ENCODE measurements at regions not wholly inside any gene's neighbourhood (a gene's known extent, or its start where the extent isn't known, plus 50 kb on each side); places are given as distances from the start of the nearest gene placed in this dataset.

DNA sequence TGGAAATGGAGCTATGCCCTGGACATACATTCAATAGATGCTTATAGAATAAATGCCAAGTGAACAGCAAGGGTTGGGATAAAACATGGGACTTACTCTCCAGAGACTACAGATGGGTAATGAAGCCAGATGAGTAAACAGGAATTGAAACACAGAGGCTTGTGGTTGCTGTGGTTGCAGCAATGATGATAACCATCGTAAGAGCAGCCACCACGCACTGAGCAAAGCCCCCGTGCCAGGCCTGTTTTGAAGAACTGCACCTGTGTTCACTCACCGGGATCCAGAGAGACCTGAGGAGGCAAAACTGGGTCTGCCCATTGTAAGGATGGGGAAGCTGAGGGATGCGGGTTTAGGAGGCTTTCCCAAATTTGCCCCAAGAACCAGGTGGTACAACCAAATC, 431.1 kb upstream of the CDH4 start:
- no peak for DNase-seq (ENCODE audit: low spot score)

DNA sequence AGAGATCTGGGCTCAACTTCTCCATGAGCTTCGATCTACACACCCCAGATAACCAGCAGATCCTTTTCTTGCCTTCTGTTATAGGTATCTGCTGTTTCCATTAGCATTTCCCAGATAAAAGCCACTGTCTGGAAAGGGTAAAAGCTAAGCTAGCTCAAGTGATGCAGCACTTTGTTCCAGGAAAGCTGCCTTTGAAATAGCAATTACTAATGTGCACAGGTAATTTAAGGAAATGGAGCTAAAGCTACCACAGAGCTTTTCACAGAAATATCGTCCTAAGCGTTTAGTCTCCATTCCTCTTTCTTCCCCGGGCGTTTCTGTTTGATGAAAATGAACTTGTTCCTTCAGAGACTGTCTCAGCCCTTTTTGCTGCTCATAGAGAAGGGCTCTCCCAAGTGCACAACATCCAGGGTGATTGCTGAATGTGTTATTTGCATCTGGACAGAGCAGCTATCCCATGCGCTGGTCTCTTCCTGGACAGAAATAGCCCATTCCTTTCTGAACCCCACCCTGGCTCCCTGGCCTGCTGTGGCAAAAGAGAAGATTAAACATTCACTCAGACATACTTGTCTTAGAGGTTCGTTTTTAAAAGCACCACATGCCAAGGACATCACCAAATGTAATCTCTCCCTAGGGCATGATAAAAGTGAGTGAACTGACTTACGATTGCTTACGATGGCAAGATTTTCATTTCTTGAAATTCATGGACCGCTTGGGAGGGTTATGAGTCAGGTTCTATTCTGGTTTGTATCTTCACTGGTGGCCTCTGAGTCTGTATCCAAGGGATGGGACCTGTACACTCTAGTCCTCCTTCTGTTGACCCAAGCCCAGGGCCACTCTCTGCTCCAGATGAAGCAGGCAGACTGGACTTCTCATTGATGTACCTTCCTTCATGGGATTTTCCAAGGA, 429.1 kb upstream of the CDH4 start:
- no peak for DNase-seq (ENCODE audit: low spot score)

DNA sequence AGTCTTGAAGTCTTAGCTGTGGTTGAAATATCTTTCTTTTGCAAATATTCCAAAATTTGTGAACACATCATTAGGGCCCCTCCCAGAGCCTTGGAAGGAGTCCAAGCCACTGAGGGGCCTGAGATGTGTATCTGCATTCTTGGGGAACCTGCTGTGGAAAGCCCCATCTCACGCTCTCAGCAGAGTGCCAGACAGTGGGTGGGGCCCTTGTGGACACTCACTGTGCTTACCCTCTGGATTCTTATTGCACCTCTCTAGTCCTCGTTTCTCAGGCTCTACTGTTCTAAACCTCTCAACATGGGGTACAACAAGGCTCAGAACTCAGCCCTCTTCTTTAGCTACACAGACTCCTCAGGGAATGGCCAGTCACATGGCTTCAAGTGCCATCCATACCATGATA, 416.2 kb upstream of the CDH4 start:
- DNase-seq (ENCODE audit: low spot score): no peak

DNA sequence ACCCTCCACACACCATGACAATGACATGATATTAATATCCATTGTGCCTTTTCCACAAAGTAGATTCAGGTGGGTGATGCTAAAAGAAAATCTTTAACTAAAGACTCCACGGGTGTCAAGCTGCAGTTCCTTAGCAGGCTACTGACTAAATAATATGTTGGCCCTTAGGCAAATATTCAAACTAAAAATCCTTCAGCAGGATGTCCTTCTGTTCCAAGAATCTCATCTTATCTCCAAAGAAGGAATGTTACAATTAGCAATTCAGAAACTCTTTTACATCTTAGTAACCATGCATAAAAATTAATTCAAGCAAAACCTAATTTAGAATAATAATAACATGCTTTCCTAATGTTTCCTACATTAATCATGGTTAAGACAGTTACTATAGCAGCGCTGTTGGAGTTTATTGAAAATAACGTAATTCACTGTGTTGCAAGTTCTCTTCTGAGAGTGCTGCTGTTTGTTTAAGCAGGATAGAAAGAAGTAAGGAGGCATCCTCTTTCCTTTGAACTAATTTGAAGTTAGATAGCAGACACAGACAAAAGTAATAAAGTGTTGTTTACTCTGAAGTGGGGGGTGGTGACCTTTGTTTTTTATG, 414.8 kb upstream of the CDH4 start:
- no peak for DNase-seq (ENCODE audit: low spot score)

DNA sequence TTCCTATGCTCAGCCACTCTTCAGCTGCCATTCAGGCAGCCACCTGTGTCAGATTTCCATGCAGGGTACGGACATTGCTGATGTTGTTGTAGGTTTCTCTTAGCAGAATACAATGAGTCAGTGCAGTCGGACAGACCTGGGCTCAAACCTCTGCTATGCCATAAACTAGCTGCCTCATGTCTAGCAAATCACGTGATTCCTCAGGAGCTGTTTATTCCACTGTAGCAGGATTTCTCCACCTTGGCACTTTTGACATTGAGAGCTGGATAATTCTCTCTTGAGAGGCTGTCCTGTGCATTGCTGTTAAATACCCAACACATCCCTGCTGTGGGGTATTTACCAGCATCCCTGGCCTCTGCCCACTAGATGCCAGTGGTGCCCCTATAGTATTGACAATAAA, 413.8 kb upstream of the CDH4 start:
- no peak for DNase-seq (ENCODE audit: low spot score)

DNA sequence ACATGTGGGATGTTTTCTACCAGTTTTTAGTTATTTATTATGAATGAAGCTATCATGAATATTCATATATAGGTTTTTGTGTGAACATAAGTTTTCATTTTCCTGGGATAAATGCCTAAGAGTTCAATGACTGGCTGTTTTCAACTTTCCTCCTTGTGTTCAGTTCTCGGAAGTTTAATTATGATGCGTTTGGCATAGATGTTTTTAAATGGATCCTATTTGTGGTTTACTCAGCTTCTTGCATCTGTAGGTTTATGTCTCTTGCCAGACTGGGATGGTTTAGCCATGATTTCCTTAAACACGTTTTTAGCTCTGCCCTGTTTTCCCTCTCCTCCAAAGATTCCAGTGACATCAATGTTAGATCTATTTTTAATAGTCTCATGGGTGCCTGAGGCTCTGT, 411.1 kb upstream of the CDH4 start:
- no peak for DNase-seq (ENCODE audit: low spot score)

DNA sequence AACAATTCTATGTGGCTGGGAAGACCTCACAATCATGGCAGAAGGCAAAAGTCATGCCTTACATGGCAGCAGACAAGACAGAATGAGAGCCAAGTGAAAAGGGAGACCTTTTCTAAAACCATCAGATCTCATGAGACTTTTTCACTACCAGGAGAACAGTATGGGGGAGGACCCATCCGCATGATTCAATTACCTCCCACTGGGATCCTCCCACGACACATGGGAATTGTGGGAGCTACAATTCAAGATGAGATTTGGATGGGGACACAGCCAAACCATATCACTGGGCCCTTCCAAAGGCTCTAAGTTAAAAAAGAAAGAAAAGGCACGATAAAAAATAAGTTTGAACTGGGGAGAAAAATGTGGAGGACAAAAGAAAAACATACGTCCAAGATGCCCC, 406.9 kb upstream of the CDH4 start:
- no peak for DNase-seq (ENCODE audit: low spot score)

DNA sequence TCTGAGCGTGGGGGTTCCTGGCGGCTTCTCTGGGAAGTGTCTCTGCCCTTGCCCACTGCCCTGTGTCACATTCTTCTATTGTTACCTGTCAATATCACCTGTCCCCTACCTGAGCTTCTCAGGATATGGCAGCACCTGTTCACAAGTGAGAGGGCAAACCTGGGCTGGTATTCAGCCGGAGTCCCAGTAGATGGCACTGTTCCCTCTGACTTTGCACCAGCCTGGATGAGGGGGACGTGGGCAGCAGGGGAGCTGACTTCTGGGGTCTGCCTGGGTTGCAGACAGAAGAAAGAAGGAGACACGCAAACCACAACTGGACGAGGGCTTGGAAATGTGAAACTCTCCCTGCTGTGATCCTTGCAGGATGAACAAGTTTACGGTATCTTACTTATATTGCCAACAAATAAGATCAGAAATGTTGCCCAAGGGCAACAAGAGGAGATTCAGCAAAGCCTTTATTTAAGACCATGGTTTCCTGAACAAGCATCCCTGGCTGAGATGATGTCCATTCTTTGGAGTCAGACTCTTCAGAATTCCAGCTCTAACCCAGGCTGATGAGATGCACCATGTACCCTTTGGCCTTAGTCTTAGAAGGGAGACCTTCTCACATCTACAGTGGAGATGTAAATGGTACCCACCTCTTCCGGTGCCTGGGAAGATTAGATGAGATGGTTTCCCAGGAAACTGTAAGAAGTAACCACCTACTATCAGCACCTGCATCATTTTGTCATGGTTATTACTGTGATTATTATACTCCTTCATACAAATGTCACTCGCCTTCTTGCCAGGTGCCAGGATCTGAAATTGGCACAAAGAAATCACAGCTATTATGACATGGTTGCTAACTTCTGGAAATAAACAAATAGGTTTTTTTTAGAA, 400.0 kb upstream of the CDH4 start:
- no peak for DNase-seq (ENCODE audit: low spot score)

DNA sequence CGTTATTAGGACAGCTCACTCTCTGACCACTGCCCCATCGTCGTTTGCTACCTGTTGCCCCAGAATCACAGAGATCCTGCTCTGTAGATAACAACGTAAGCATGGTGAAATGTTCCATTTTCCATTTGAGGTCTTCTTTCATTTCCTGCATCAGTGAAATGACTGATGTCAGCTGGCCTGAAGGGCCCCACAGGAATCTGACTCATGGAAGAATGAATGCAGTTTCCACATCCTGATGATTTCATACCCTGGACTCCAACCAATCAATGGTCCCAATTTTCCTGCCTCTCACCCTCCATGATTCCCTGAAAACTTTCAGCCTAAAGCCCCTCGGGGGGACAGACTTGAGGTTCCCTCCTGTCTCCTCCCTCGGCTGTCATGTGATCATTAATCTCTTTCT, 394.4 kb upstream of the CDH4 start:
- DNase-seq (ENCODE audit: low spot score): no peak

DNA sequence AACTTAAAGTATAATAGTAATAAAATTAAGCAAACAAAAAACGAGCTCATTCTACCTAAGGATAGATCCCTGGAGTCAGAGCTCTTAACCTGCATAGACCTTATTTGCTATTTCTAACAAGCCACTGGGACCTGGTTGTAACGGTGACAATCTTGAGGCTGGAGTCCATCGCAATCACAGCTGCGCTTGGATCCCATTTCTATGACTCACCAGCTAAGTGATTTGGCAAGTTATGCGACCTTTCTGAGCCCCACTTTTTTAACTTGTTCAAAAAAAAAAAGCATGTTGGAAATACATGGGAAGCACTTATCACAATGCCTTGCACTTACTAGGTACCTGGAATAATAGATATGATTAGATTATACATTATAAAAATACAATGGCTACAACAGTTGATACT, 389.5 kb upstream of the CDH4 start:
- no peak for DNase-seq (ENCODE audit: low spot score)

DNA sequence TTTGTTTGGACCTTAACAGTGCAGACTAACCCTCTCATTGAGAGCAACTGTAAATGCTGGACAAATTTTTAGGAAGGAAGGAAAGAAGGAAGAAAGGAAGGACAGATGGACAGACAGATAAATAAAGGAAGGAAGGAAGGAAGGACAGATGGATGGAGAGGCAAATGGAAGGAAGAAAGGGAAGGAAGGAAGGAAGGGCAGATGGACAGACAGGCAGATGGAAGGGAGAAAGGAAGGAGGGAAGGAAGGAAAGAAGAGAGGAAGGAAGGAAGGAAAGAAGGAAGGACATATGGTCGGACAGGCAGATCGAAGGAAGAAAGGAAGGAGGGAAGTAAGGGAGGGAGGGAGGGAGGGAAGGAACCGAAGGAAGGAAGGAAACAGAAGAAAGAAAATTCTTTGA, 388.5 kb upstream of the CDH4 start:
- no peak for DNase-seq (ENCODE audit: low spot score)

DNA sequence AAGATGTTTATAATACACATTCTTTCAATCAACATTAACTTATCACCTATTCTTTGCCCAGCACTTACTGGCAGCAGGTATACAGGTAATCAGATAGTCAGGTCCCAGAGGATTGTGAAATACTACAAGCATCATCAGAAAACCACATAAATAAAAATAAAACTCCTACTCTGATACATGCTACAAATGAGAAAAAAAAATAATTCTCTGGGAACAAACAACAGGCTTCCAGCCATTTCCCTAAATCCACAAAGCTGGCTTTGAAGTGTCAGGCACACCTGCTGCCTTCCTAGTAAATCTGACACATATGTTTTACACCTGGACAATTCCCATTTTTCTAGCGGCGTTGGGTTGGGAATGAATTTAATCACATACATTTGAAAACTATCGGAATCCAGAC, 384.5 kb upstream of the CDH4 start:
- DNase-seq (ENCODE audit: low spot score): no peak

DNA sequence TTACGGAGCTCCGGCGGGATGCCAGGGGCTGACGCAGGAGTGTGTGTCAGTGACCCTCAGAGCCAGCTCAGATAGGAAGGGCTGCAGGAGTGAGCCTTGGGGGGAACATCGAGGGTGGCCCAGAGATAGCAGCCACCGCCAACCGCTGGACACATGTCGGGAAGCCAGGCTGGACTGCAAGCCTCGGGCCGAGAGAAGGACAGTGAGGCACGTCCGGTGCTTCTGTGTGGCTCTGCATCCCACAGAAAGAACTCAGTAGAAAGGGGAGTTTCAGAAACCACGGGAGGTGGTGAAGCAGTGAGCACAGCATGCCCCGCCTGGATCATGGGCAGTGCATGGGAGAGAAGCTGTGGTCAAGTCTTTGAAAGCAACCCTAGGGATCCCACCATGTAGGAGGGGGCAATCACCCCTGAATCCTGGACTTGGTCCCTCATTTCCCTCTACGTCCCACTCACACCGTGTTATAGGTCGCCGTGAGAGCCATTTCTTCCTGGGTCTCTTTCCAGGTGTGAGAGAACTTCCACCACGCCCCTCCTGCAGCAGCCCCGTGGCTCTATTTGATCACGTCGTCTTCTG, 383.7 kb upstream of the CDH4 start:
- DNase-seq (ENCODE audit: low spot score): no peak

DNA sequence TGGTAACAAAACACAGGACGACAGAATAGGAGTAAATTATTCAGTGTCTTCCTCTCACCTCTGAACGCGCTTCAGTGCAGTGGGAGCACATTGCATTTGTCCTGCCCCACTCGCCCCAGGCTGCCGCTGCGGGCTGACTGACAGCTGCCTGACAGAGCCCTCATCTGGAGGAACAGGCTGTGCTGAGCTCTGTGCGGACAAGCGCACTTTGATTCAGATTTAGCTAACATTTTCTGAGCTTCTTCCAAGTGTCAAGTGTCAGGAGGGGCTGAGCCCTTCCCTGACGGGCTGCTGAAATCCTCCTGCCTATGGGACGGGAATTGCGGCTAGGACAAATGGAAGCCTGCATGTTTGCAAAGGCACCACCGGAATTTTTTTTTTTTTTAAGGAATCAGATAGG, 383.0 kb upstream of the CDH4 start:
- no peak for DNase-seq (ENCODE audit: low spot score)

DNA sequence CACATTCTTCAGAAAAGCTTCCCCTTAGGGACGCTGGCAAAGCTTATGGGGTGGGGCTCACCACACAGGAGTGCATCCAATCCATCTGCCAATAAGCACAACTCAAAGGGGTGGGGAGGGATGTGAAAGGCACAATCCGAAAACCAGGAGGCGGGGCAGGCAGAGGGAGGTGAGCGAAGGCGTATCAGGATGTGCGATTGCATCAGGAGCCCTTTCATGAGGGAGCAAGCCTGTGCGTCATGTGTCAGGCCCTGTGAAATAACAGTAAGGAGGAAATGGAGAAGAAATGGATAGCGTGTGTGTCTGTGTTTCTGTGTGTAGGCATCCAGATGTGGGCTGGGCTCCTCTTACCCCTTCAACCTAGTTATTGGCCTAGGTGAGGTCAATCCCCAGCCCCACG, 382.4 kb upstream of the CDH4 start:
- DNase-seq (ENCODE audit: low spot score): no peak

DNA sequence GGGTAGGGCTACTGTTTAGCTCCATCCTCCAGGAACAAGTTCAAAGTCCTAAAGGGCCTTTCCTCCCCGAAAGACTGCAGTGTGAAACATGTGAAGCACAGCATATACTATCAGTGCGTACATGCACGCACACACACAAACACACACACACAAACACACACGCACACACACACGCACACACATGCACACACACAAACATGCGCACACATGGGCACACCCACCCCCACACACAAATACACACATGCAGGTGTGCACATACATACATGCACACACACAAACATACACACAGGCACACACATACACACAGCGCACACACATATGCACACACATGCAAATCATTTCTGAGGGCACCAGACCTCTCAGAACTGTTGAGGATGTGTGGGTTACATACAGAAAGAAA, 382.0 kb upstream of the CDH4 start:
- DNase-seq (ENCODE audit: low spot score): no peak

DNA sequence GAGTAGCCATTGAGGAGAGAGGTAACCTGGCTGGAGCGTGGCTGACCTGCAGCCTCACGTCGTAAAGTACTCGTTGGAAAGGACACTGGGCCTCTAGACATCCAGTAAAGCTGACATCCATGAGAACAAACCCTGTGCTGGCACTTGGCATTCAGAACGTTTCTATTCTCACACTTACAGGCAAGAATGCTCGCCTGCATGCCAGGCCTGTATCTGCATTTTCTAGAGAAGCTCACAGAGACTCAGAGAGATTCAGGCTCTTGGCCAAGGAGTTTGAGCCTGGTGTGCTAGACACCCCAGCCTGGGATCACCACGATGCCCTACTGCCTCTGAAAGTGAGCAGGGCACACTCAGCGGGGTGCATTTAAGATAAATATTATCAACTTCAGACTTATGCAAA, 379.8 kb upstream of the CDH4 start:
- DNase-seq (ENCODE audit: low spot score): no peak

DNA sequence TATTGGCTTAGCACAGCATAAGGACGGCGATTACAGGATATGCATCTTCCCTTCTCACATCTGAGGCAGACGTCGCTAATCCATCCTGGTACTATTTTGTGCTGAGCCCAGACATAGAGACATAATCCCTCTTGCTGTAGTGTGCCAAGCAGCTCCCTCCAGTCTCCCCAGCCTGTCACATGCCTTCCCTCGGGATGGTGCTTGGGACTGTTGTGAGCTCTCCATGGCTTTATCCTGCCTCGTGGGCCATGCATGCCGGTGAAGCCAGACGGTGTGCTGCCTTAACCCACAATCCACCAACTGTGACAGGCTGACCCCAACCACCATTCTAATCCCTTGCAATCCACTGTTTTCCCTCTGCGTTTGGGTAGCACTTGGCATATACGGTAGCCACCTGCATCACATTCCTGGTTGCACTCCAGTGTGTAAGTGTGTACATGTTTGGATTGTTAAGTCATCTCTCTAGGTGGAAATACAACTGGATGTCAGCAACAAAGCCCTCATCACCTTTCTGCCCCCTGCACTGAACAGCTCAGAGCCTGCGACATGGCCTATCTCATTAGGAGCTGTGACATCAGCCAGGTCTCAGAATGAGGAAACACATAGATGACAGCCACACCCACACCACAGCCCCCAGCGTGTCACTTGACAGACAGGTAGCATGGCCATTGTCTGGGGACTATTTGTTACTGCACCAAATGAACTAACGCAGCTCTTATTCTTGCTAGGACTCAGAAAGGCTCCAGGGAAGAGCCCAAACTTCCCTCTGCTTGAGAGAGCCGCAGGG, 374.8 kb upstream of the CDH4 start:
- no peak for DNase-seq (ENCODE audit: low spot score)

DNA sequence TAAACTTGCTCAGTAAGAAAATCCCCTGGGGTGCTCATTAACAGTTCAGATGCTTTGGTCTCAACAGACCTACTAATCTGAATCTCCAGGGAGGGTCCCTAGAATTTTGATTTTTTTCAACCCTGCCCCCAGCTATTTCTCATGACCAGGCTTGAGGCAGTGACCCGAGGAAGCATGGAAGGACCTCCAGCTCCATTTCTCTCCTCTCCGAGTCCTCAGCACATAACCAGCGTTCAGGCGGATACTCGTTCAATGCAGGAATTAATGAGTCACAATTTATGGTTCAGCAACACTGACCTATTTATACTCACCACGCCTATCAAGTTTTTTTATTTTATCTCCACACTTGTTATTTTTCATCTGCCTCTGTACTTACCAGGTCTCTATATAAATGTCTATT, 369.2 kb upstream of the CDH4 start:
- no peak for DNase-seq (ENCODE audit: low spot score)

DNA sequence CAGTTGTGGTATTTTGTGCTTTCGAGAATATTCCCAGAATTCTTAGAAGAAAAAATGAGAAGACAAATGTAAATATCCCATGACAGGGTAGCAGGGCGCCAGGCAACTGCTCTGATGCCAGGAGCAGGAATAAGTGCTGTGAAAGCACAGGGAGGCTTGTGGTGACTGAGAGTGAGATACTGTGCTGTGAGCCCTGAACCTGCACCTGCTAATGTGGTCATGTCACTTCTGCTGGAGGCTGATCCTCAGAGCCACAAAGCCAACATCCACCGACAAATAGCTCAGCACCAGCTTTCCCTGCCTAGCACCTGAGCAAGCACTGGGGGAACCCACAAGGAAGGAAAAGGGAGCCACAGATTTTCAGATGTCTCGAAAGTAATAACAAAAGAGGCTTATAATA, 368.6 kb upstream of the CDH4 start:
- no peak for DNase-seq (ENCODE audit: low spot score)

DNA sequence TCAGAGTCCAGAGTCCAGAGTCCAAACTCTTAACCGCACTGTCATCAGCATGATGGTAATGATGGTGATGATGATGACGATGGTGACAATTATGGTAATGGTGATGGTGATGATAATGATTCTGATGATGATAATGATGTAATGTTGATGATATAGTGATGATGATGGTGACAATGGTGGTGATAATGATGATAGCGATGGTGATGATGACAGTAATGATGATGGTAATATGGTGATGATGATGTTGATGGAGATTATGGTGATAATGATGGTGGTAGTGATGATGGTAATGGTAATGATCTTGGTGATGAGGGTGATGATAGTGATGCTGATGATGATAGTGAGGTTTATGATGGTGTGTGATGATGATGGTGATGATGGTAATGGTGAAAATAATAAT, 367.8 kb upstream of the CDH4 start:
- DNase-seq (ENCODE audit: low spot score): no peak

Data from SK-N-DZ (cell line).